ENCODE measurements at regions not wholly inside any gene's neighbourhood (a gene's known extent, or its start where the extent isn't known, plus 50 kb on each side); places are given as distances from the start of the nearest gene placed in this dataset.

GRCh38 chr16:59260892-59261291 lies 526.8 kb upstream of the GOT2 start:
- Mint-ChIP-seq H3K4me3 (no peak overlapping the region), H3K27ac (no peak overlapping the region), H3K36me3 (ENCODE audit: low read depth) (no peaks in the 10 kb centered on the region), H3K4me1 (peaks cover 6% of the 10 kb centered on the region), H3K9me3 (peaks cover 2% of the 10 kb centered on the region), H3K27me3 (no peaks in the 10 kb centered on the region)
- ChIA-PET CTCF (no interaction called here), POLR2A (no interaction called here)
- no peak for DNase-seq

- DNase-seq = no peak
- Mint-ChIP-seq H3K9me3 (peaks cover 2% of the 10 kb centered on the region), H3K27me3 (no peaks in the 10 kb centered on the region), H3K27ac (no peak overlapping the region), H3K36me3 (ENCODE audit: low read depth) (no peaks in the 10 kb centered on the region), H3K4me3 (no peak overlapping the region), H3K4me1 (peaks cover 6% of the 10 kb centered on the region)
- CTCF ChIA-PET = no interaction called here
- POLR2A ChIA-PET = no interaction called here
Measured at GRCh38 chr16:59259950-59260319, 525.8 kb upstream of the GOT2 start.

DNA sequence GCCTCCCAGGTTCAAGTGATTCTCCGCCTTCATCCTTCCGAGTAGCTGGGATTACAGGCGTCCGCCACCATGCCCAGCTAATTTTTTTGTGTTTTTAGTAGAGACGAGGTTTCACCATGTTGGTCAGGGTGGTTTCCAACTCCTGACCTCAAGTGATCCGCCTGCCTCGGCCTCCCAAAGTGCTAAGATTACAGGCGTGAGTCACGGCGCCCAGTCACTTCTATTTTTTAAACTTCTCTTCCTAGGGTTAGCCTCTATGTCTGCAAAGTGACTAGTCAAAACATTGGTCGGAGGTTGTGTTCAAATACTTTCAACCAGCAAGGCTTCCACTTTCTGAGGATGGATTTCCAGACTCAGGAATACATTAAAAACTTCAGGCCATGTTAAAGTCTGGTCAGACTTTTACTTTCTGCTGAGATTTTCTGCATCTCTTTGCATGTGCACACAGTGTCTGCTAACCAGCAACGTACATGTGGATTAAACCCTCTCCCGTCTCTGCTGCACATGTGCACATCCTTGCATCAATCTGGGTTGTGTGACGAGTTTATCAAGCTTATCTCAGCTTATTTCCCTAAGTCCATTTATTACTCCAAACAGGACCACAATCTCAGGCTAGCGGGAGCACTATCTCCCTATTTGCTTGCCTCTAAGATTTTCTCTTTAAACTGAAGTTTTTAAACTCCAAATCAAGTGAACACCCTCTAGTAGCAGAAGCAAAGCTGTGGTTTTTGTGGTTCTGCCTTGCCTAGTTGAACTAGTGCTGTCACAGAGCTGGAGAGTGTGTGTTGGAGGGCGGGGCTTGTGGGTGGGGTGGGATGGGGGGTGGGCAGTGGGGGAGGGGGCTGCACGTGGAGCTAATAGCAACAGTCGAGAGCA lies 525.2 kb upstream of the GOT2 start:
- H3K9me3 Mint-ChIP-seq = peaks cover 2% of the 10 kb centered on the region
- no peak overlapping the region for H3K4me3 Mint-ChIP-seq
- no peak for DNase-seq
- ChIA-PET CTCF (no interaction called here), POLR2A (no interaction called here)
- no peaks in the 10 kb centered on the region for H3K36me3 Mint-ChIP-seq (ENCODE audit: low read depth)
- H3K27me3 Mint-ChIP-seq = no peaks in the 10 kb centered on the region
- H3K4me1 Mint-ChIP-seq = peaks cover 6% of the 10 kb centered on the region
- H3K27ac Mint-ChIP-seq = no peak overlapping the region

DNA sequence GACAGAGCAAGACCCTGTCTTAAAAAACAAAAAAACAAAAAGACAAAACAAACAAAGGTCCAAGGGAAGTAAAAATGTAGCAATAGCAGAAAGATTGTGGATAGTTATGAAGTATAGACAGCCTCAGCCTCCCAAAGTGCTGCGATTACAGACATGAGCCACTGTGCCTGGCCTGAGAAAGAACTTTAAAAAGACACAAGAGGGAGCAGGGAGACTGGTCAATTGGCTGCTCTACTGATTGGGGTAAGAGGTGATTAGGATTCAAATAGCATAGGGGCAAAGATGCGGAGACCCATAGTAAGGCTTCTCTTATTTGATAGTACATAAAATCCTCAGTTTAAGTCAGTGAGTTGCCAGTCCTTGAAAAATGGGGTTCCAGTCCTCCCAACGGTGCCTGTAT lies 518.2 kb upstream of the GOT2 start:
- no peak overlapping the region for H3K4me3 Mint-ChIP-seq
- no peaks in the 10 kb centered on the region for H3K36me3 Mint-ChIP-seq (ENCODE audit: low read depth)
- CTCF ChIA-PET = no interaction called here
- POLR2A ChIA-PET = no interaction called here
- peaks cover 2% of the 10 kb centered on the region for H3K9me3 Mint-ChIP-seq
- no peaks in the 10 kb centered on the region for H3K27me3 Mint-ChIP-seq
- no peak for DNase-seq
- H3K4me1 Mint-ChIP-seq = no peaks in the 10 kb centered on the region
- no peak overlapping the region for H3K27ac Mint-ChIP-seq

GRCh38 chr16:59249011-59249410 lies 514.9 kb upstream of the GOT2 start:
- ChIA-PET CTCF (no interaction called here), POLR2A (no interaction called here)
- Mint-ChIP-seq H3K4me1 (no peaks in the 10 kb centered on the region), H3K4me3 (no peak overlapping the region), H3K36me3 (ENCODE audit: low read depth) (no peaks in the 10 kb centered on the region), H3K27ac (no peak overlapping the region), H3K27me3 (no peaks in the 10 kb centered on the region), H3K9me3 (peaks cover 4% of the 10 kb centered on the region)
- no peak for DNase-seq

DNA sequence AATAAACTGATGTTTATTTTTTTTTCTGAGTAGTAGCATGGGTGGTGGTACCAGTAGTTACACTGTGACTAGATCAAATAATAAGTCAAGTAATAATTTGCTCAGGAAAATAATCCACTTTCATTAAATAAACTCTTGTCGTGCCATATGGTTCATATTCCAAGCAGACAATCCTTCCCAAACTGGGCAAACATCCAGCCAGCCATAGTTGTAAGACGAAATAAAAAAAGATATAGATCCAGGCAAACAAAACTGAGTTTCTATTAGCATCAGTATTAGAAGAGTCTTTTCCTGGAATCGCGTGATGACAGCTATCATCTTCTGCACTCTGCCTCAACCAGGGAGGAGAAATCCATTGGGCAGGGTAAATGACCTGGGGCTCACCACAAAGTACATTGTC lies 508.4 kb upstream of the GOT2 start:
- CTCF ChIA-PET = no interaction called here
- no peak for DNase-seq
- no peaks in the 10 kb centered on the region for H3K27me3 Mint-ChIP-seq
- H3K9me3 Mint-ChIP-seq = peaks cover 15% of the 10 kb centered on the region
- H3K27ac Mint-ChIP-seq = no peak overlapping the region
- H3K4me1 Mint-ChIP-seq = no peaks in the 10 kb centered on the region
- no peaks in the 10 kb centered on the region for H3K36me3 Mint-ChIP-seq (ENCODE audit: low read depth)
- H3K4me3 Mint-ChIP-seq = no peak overlapping the region
- POLR2A ChIA-PET = no interaction called here

- DNase-seq = no peak
- ChIA-PET CTCF (no interaction called here), POLR2A (no interaction called here)
- Mint-ChIP-seq H3K36me3 (ENCODE audit: low read depth) (no peaks in the 10 kb centered on the region), H3K27me3 (no peaks in the 10 kb centered on the region), H3K9me3 (peaks cover 13% of the 10 kb centered on the region), H3K4me3 (no peak overlapping the region), H3K4me1 (no peaks in the 10 kb centered on the region), H3K27ac (no peak overlapping the region)
Measured at GRCh38 chr16:59238246-59238645, 504.1 kb upstream of the GOT2 start.

DNA sequence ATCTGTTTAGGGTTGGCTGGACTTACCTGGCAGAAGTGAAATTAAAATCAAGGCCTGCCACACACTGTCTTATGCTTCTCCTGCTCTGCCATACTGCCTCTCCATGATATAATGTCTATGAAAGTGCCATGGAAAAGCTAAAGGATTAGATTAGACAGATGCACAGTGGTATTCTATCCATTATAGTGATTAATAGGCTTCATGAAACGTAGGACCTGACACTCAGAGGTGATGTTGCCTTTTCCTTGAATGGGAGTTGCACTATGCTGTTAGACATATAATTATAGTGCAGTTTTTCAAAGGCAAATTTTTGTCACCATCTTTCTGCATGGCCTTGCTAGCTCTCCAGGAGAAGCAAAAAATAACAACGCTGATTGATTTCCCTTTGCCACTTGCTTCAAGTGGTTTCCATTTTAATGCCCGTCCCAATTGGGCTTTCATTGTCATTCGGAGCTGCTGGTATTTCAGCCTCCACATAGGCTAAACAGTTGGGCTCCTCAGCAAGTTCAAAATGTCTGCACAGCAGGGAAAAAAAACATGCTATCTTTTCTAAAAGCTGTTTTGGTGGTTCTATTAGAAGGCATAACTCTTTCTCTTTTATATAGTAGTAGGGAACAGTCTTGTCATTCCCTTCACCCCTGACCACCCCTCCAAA lies 502.8 kb upstream of the GOT2 start:
- H3K9me3 Mint-ChIP-seq = peaks cover 11% of the 10 kb centered on the region
- H3K27ac Mint-ChIP-seq = no peak overlapping the region
- H3K36me3 Mint-ChIP-seq (ENCODE audit: low read depth) = no peaks in the 10 kb centered on the region
- ChIA-PET POLR2A (interaction anchor here (0.6 kb wide), 1 partner anchor 9 kb away, joined by 3 read pairs; no protein-coding TSS in a partner anchor), CTCF (no interaction called here)
- no peak overlapping the region for H3K4me3 Mint-ChIP-seq
- DNase-seq = no peak
- no peaks in the 10 kb centered on the region for H3K27me3 Mint-ChIP-seq
- H3K4me1 Mint-ChIP-seq = no peaks in the 10 kb centered on the region

- no peaks in the 10 kb centered on the region for H3K27me3 Mint-ChIP-seq
- H3K27ac Mint-ChIP-seq = no peak overlapping the region
- DNase-seq = no peak
- peaks cover 2% of the 10 kb centered on the region for H3K9me3 Mint-ChIP-seq
- no peaks in the 10 kb centered on the region for H3K4me1 Mint-ChIP-seq
- H3K36me3 Mint-ChIP-seq (ENCODE audit: low read depth) = no peaks in the 10 kb centered on the region
- ChIA-PET CTCF (no interaction called here), POLR2A (no interaction called here)
- no peak overlapping the region for H3K4me3 Mint-ChIP-seq
Measured at GRCh38 chr16:59224401-59224800, 490.3 kb upstream of the GOT2 start.

DNA sequence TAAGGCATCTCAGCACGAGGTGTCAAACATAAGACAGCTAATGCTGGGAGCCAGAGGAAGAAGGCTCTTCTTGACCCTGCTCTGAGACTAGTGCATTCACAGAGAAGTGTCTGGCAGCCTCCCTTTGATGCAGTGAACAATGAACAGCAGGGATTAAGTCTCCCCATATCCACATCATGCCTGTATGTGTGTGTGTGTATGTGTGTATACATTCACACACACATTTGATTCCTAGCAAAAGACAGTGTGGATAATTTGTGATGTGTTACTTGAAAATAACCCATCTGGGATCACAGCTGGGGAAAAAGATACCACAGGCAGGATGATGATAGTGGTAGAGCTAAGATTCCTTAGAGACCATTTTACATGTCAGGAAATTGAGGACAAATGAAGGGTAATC lies 485.9 kb upstream of the GOT2 start:
- Mint-ChIP-seq H3K9me3 (no peaks in the 10 kb centered on the region), H3K36me3 (ENCODE audit: low read depth) (no peaks in the 10 kb centered on the region), H3K4me1 (no peaks in the 10 kb centered on the region), H3K27me3 (no peaks in the 10 kb centered on the region), H3K4me3 (no peak overlapping the region), H3K27ac (no peak overlapping the region)
- ChIA-PET CTCF (no interaction called here), POLR2A (no interaction called here)
- no peak for DNase-seq

- POLR2A ChIA-PET = no interaction called here
- DNase-seq = no peak
- no peaks in the 10 kb centered on the region for H3K9me3 Mint-ChIP-seq
- H3K27ac Mint-ChIP-seq = no peak overlapping the region
- CTCF ChIA-PET = no interaction called here
- H3K36me3 Mint-ChIP-seq (ENCODE audit: low read depth) = no peaks in the 10 kb centered on the region
- no peaks in the 10 kb centered on the region for H3K4me1 Mint-ChIP-seq
- H3K4me3 Mint-ChIP-seq = no peak overlapping the region
- no peaks in the 10 kb centered on the region for H3K27me3 Mint-ChIP-seq
Measured at GRCh38 chr16:59216291-59216690, 482.2 kb upstream of the GOT2 start.

GRCh38 chr16:59214455-59214854 lies 480.3 kb upstream of the GOT2 start:
- ChIA-PET POLR2A (no interaction called here), CTCF (no interaction called here)
- Mint-ChIP-seq H3K36me3 (ENCODE audit: low read depth) (no peaks in the 10 kb centered on the region), H3K27me3 (no peaks in the 10 kb centered on the region), H3K27ac (no peak overlapping the region), H3K4me3 (no peak overlapping the region), H3K9me3 (peaks cover 3% of the 10 kb centered on the region), H3K4me1 (no peaks in the 10 kb centered on the region)
- DNase-seq = no peak

DNA sequence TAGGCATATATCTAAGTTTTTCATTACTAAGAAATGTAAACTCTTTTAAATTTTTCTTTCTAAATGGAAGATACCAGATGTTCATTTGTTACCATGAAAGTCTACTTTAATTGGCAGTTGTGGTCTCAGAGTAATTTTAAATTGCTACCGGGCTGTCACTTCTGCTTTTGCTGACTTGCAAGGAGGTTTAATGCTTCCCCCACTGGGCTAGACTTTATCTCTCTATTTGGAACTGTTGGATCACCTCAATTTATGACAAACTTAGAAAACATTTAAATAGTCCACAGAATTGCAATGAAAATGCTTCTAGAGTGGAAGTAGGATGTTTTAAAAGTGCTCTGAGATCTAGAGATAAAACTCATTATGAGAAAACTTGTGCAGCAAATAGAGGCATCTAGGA lies 479.8 kb upstream of the GOT2 start:
- H3K4me3 Mint-ChIP-seq = no peak overlapping the region
- no peaks in the 10 kb centered on the region for H3K36me3 Mint-ChIP-seq (ENCODE audit: low read depth)
- ChIA-PET CTCF (no interaction called here), POLR2A (no interaction called here)
- no peak overlapping the region for H3K27ac Mint-ChIP-seq
- no peaks in the 10 kb centered on the region for H3K4me1 Mint-ChIP-seq
- H3K27me3 Mint-ChIP-seq = no peaks in the 10 kb centered on the region
- H3K9me3 Mint-ChIP-seq = peaks cover 4% of the 10 kb centered on the region
- no peak for DNase-seq

DNA sequence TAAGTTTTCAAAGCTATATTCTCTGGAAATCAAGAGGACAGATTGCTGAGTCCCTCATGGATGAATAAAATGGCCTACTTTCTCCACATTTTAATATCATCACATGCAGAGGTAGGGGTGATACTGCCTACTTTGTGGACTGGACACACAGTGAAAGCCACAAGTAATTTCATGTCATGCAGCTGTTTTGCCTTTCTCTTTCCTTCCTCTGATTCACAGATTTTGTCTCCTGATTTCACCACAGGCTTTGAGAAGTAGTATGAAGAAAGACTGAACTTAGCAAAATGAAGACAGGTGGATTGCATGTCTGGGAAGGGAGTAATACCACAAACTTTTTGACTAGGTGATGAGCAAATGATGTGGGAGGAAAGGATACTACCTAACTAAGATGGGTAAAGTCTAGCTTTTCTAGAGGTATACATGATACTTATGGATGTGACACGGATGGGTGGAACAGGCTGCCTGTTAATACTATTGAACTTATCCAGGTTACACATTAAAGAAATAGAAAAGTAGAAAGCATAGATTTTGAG lies 478.4 kb upstream of the GOT2 start:
- Mint-ChIP-seq H3K9me3 (peaks cover 7% of the 10 kb centered on the region), H3K27ac (no peak overlapping the region), H3K36me3 (ENCODE audit: low read depth) (no peaks in the 10 kb centered on the region), H3K4me3 (no peak overlapping the region), H3K27me3 (no peaks in the 10 kb centered on the region), H3K4me1 (no peaks in the 10 kb centered on the region)
- no peak for DNase-seq
- ChIA-PET CTCF (no interaction called here), POLR2A (no interaction called here)

Data from activated CD4-positive, alpha-beta memory T cell treated with anti-CD3 and anti-CD28 coated beads, Interleukin-2, amount 10 ng/mL, durations not matched to agents 7 days and 5 days (primary cell).